B cell (primary cell): ENCODE measurements at regions not wholly inside any gene's neighbourhood (a gene's known extent, or its start where the extent isn't known, plus 50 kb on each side); places are given as distances from the start of the nearest gene placed in this dataset.

Experiments used
- ATAC-seq: fragments of 200-7000 bp; cut with Tn5 transposase; one replicate; pipeline ENCODE4 v1.10.0; 2021; ENCODE audit warnings: low read depth, mild to moderate bottlenecking, moderate number of reproducible peaks, moderate library complexity
- CTCF ChIA-PET: fragments of 350-600 bp; sonication (Branson Sonifier 250); formaldehyde crosslinking; loops from one replicate; lab custom pipeline; 2021; ENCODE audit warnings: antibody characterized with exemption, inconsistent platforms; lab: Charles Lee
- POLR2A ChIA-PET: fragments of 350-600 bp; sonication (Branson Sonifier 250); formaldehyde crosslinking; loops from one replicate; lab custom pipeline; 2021; ENCODE audit warnings: antibody characterized with exemption; lab: Charles Lee
- DNase-seq: peaks from one replicate; pipeline ENCODE4 v3.0.0; 2013
- H2AFZ ChIP-seq: 2 replicates; pipeline ENCODE4 v1.6.1; 2012; ENCODE audit warnings: mild to moderate bottlenecking, low read depth, low read length; ENCODE audit not compliant: insufficient read depth, poor library complexity, severe bottlenecking
- H3K27ac ChIP-seq, 2 donors: 1 replicate in 1 of 2; 2 replicates in 1 of 2; pipeline ENCODE4 v1.5.1; 2012 to 2013; ENCODE audit warnings: low read length in 2 of 2, mild to moderate bottlenecking in 2 of 2, moderate library complexity in 1 of 2
- H3K27me3 ChIP-seq, 4 experiments: fragments of 200-600 bp in 1 of 4; sonication (generic) in 1 of 4; replicated peaks in 1 of 4; 1 replicate in 2 of 4; 2 replicates in 2 of 4; pipeline versions ENCODE4 v1.6.1 to v1.7.0; 2013 to 2016; ENCODE audit warnings: low read length in 3 of 4, mild to moderate bottlenecking in 2 of 4, mixed read lengths in 1 of 4, moderate library complexity in 1 of 4; ENCODE audit not compliant: insufficient read depth in 4 of 4, control insufficient read depth in 3 of 4; ENCODE audit errors: control extremely low read depth in 1 of 4
- H3K36me3 ChIP-seq, 2 experiments: replicated peaks in 1 of 2; 1 replicate in 1 of 2; 2 replicates in 1 of 2; pipeline versions ENCODE4 v1.6.1 to v1.7.1; 2013; ENCODE audit warnings: low read length in 1 of 2; ENCODE audit not compliant: insufficient read depth in 2 of 2, control insufficient read depth in 1 of 2; ENCODE audit errors: control extremely low read depth in 1 of 2, extremely low read depth in 1 of 2
- H3K4me1 ChIP-seq, 2 donors: fragments of 200-600 bp in 1 of 2; sonication (generic) in 1 of 2; 1 replicate in 1 of 2; 2 replicates in 1 of 2; pipeline versions ENCODE4 v1.5.1 to v1.6.1; 2013 to 2017; ENCODE audit warnings: low read length in 2 of 2; ENCODE audit not compliant: control insufficient read depth in 2 of 2, insufficient read depth in 2 of 2
- H3K4me2 ChIP-seq: replicated peaks from 2 replicates; pipeline ENCODE3; 2012; ENCODE audit warnings: mild to moderate bottlenecking, low read depth, low read length; ENCODE audit not compliant: poor library complexity, severe bottlenecking
- H3K4me3 ChIP-seq, 5 experiments: fragments of 200-600 bp in 1 of 5; sonication (generic) in 1 of 5; 1 replicate in 3 of 5; 2 replicates in 2 of 5; pipeline versions ENCODE4 v1.5.1 to v1.7.0; 2011 to 2016; ENCODE audit warnings: low read length in 4 of 5, mild to moderate bottlenecking in 4 of 5, low read depth in 2 of 5, control low read depth in 1 of 5, moderate library complexity in 1 of 5; ENCODE audit not compliant: insufficient read depth in 1 of 5; ENCODE audit errors: control extremely low read depth in 1 of 5, extremely low read depth in 1 of 5
- H3K79me2 ChIP-seq: fragments of 200-600 bp; sonication (generic); one replicate; pipeline ENCODE4 v1.6.0; 2016; ENCODE audit warnings: low read length; ENCODE audit not compliant: control insufficient read depth, insufficient read depth
- H3K9ac ChIP-seq: fragments of 200-600 bp; sonication (generic); 2 replicates; pipeline ENCODE4 v1.6.1; 2017; ENCODE audit warnings: mild to moderate bottlenecking, low read length, moderate library complexity
- H3K9me3 ChIP-seq, 3 donors: one replicate each; pipeline versions ENCODE4 v1.6.1 to v1.7.1; 2013; ENCODE audit warnings: low read length in 2 of 3; ENCODE audit not compliant: control insufficient read depth in 2 of 3, insufficient read depth in 1 of 3; ENCODE audit errors: control extremely low read depth in 1 of 3
- H4K20me1 ChIP-seq: 2 replicates; pipeline ENCODE4 v1.6.0; 2012; ENCODE audit warnings: mild to moderate bottlenecking, low read length; ENCODE audit not compliant: insufficient read depth, control insufficient read depth, poor library complexity, severe bottlenecking
- H3K27ac Mint-ChIP-seq: one replicate; pipeline ENCODE4 v1.8.0; 2021; ENCODE audit warnings: mixed read lengths
- H3K27me3 Mint-ChIP-seq: one replicate; pipeline ENCODE4 v1.8.0; 2021; ENCODE audit warnings: mixed read lengths
- H3K4me1 Mint-ChIP-seq: one replicate; pipeline ENCODE4 v1.8.0; 2021; ENCODE audit warnings: mixed read lengths
- H3K4me3 Mint-ChIP-seq: one replicate; pipeline ENCODE4 v1.8.0; 2021; ENCODE audit warnings: mixed read lengths
- H3K9me3 Mint-ChIP-seq: one replicate; pipeline ENCODE4 v1.8.0; 2022; ENCODE audit warnings: mixed read lengths; ENCODE audit not compliant: insufficient read depth
- CTCF ChIP-seq: fragments of 200-600 bp; IDR thresholded peaks from one replicate; pipeline ENCODE4 v1.8.0; 2022; ENCODE audit warnings: antibody characterized with exemption, mild to moderate bottlenecking
- EZH2 ChIP-seq: IDR thresholded peaks from 2 replicates; pipeline ENCODE4 v1.6.1; 2012; ENCODE audit warnings: borderline replicate concordance, low read depth, mild to moderate bottlenecking, moderate library complexity, low read length; ENCODE audit not compliant: insufficient read depth, poor library complexity, severe bottlenecking
- WGBS: methylation state at CpG from one replicate; pipeline ENCODE4 v1.1.5; 2013; ENCODE audit warnings: missing lambda C conversion rate; ENCODE audit not compliant: insufficient coverage; 5-methylcytosine and 5-hydroxymethylcytosine counted together
- intact Hi-C: fragments of 100-400 bp; cut with micrococcal nuclease; formaldehyde crosslinking; loops from one replicate; pipeline ENCODE4 v1.10.0; 2022

- no peak for TF ChIP-seq EZH2
- no peak for TF ChIP-seq CTCF
- no peaks in the 10 kb centered on the region for H3K4me1 ChIP-seq
- H2AFZ ChIP-seq, result no peak overlapping the region
- Mint-ChIP-seq H3K4me1 (no peaks in the 10 kb centered on the region), H3K27me3 (no peaks in the 10 kb centered on the region), H3K27ac (no peak overlapping the region), H3K9me3 (no peaks in the 10 kb centered on the region), H3K4me3 (no peak overlapping the region)
- POLR2A ChIA-PET, result no interaction called here
- H3K27ac ChIP-seq, result no peak overlapping the region
- H3K79me2 ChIP-seq, result no peaks in the 10 kb centered on the region
- no CpG with 5 or more reads among the region's 3 CpGs for WGBS
- CTCF ChIA-PET, result no interaction called here
- no peak for DNase-seq
- H3K36me3 ChIP-seq, result no peaks in the 10 kb centered on the region
- no peaks in the 10 kb centered on the region for H3K9me3 ChIP-seq
- H3K4me3 ChIP-seq, result no peak overlapping the region
- no peaks in the 10 kb centered on the region for H4K20me1 ChIP-seq
- ATAC-seq, result no peak
- intact Hi-C loops, result no loop called here
- no peak overlapping the region for H3K9ac ChIP-seq
- no peak overlapping the region for H3K4me2 ChIP-seq
- H3K27me3 ChIP-seq, result no peaks in the 10 kb centered on the region
Measured at GRCh38 chr11:23687991-23688390, 808.9 kb upstream of the LUZP2 start.

DNA sequence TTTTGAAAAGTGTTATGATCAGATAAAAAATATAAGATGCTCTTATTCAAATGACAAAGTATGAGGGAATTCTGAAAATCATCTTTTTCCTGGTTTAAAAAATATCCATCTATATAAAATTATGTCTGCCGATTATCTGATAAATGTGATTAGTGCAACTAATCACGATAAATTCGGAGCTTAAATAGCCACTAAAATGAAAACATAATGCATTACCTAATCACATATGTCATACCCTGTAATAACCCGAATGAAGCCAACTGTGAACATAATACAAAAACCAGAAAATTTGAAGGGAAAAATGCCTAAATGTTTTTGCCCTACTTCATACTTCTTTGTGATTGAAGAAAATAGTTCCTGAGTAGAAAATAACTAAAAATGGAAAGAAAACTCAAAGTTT, 808.4 kb upstream of the LUZP2 start:
- no CpG with 5 or more reads among the region's 4 CpGs for WGBS
- Mint-ChIP-seq H3K9me3 (no peaks in the 10 kb centered on the region), H3K27me3 (no peaks in the 10 kb centered on the region), H3K4me3 (no peak overlapping the region), H3K27ac (no peak overlapping the region), H3K4me1 (no peaks in the 10 kb centered on the region)
- Histone ChIP-seq H3K4me3 (no peak overlapping the region), H3K9ac (no peak overlapping the region), H3K9me3 (no peaks in the 10 kb centered on the region), H3K36me3 (no peaks in the 10 kb centered on the region), H3K27me3 (no peaks in the 10 kb centered on the region), H3K27ac (no peak overlapping the region), H3K4me1 (no peaks in the 10 kb centered on the region), H3K4me2 (no peak overlapping the region), H3K79me2 (no peaks in the 10 kb centered on the region), H4K20me1 (no peaks in the 10 kb centered on the region), H2AFZ (no peak overlapping the region)
- POLR2A ChIA-PET, result no interaction called here
- no peak for ATAC-seq
- DNase-seq, result no peak
- intact Hi-C loops, result no loop called here
- TF ChIP-seq CTCF (no peak), EZH2 (no peak)
- CTCF ChIA-PET, result no interaction called here
